ENCODE measurements at regions not wholly inside any gene's neighbourhood (a gene's known extent, or its start where the extent isn't known, plus 50 kb on each side); places are given as distances from the start of the nearest gene placed in this dataset.

GRCh38 chr9:17859987-17860386, 281.1 kb downstream of the SH3GL2 start:
- intact Hi-C loops (cut with micrococcal nuclease; ENCODE audit: unreplicated experiment): no loop called here
- Mint-ChIP-seq H3K27me3 (ENCODE audit: insufficient read depth, unreplicated experiment) (peaks cover 12% of the 10 kb centered on the region), H3K4me3 (ENCODE audit: unreplicated experiment) (no peak overlapping the region), H3K9me3 (ENCODE audit: unreplicated experiment) (no peaks in the 10 kb centered on the region), H3K36me3 (ENCODE audit: insufficient read depth, unreplicated experiment) (no peaks in the 10 kb centered on the region), H3K4me1 (ENCODE audit: low read depth, unreplicated experiment) (no peaks in the 10 kb centered on the region), H3K27ac (ENCODE audit: unreplicated experiment) (no peak overlapping the region)
- BruUV-seq (replicated peaks): no TSS peak
- no peaks in the 10 kb centered on the region for H3K9me3 ChIP-seq
- ChIA-PET POLR2A (no interaction called here), CTCF (no interaction called here)
- no peak overlapping the region for H3K4me3 ChIP-seq (ENCODE audit: low read depth, low read length)
- DNase-seq: no peak
- no peak for TF ChIP-seq CTCF (IDR thresholded peaks at IDR 0.05; ENCODE audit: insufficient read depth in 1 of 2, low read depth in 1 of 2, low read length in 1 of 2, severe bottlenecking in 1 of 2, unreplicated experiment in 1 of 2)
- H3K4me1 ChIP-seq: no peaks in the 10 kb centered on the region
- H3K36me3 ChIP-seq (ENCODE audit: control insufficient read depth, insufficient read depth, low read length): no peaks in the 10 kb centered on the region
- no peaks in the 10 kb centered on the region for H3K27me3 ChIP-seq (replicated peaks; ENCODE audit: control insufficient read depth, insufficient read depth, low read length)

GRCh38 chr9:17862101-17862500, 283.2 kb downstream of the SH3GL2 start:
- no peak overlapping the region for H3K4me3 Mint-ChIP-seq (ENCODE audit: unreplicated experiment)
- DNase-seq: no peak
- ChIA-PET POLR2A (no interaction called here), CTCF (no interaction called here)
- intact Hi-C loops (cut with micrococcal nuclease; ENCODE audit: unreplicated experiment): no loop called here
- H3K27me3 Mint-ChIP-seq (ENCODE audit: insufficient read depth, unreplicated experiment): peaks cover 2% of the 10 kb centered on the region
- H3K4me1 Mint-ChIP-seq (ENCODE audit: low read depth, unreplicated experiment): no peaks in the 10 kb centered on the region
- H3K27ac Mint-ChIP-seq (ENCODE audit: unreplicated experiment): no peak overlapping the region
- Histone ChIP-seq H3K36me3 (ENCODE audit: control insufficient read depth, insufficient read depth, low read length) (no peaks in the 10 kb centered on the region), H3K9me3 (no peaks in the 10 kb centered on the region), H3K4me1 (no peaks in the 10 kb centered on the region), H3K4me3 (ENCODE audit: low read depth, low read length) (no peak overlapping the region), H3K27me3 (replicated peaks; ENCODE audit: control insufficient read depth, insufficient read depth, low read length) (no peaks in the 10 kb centered on the region)
- no TSS peak for BruUV-seq (replicated peaks)
- no peaks in the 10 kb centered on the region for H3K36me3 Mint-ChIP-seq (ENCODE audit: insufficient read depth, unreplicated experiment)
- no peak for TF ChIP-seq CTCF (IDR thresholded peaks at IDR 0.05; ENCODE audit: insufficient read depth in 1 of 2, low read depth in 1 of 2, low read length in 1 of 2, severe bottlenecking in 1 of 2, unreplicated experiment in 1 of 2)
- H3K9me3 Mint-ChIP-seq (ENCODE audit: unreplicated experiment): no peaks in the 10 kb centered on the region

GRCh38 chr9:17862629-17863028, 283.8 kb downstream of the SH3GL2 start:
- Histone ChIP-seq H3K4me1 (no peaks in the 10 kb centered on the region), H3K36me3 (ENCODE audit: control insufficient read depth, insufficient read depth, low read length) (no peaks in the 10 kb centered on the region), H3K27me3 (replicated peaks; ENCODE audit: control insufficient read depth, insufficient read depth, low read length) (no peaks in the 10 kb centered on the region), H3K9me3 (no peaks in the 10 kb centered on the region), H3K4me3 (ENCODE audit: low read depth, low read length) (no peak overlapping the region)
- no peak overlapping the region for H3K4me3 Mint-ChIP-seq (ENCODE audit: unreplicated experiment)
- TF ChIP-seq CTCF (IDR thresholded peaks at IDR 0.05; ENCODE audit: insufficient read depth in 1 of 2, low read depth in 1 of 2, low read length in 1 of 2, severe bottlenecking in 1 of 2, unreplicated experiment in 1 of 2): no peak
- H3K4me1 Mint-ChIP-seq (ENCODE audit: low read depth, unreplicated experiment): no peaks in the 10 kb centered on the region
- H3K36me3 Mint-ChIP-seq (ENCODE audit: insufficient read depth, unreplicated experiment): no peaks in the 10 kb centered on the region
- DNase-seq: no peak
- intact Hi-C loops (cut with micrococcal nuclease; ENCODE audit: unreplicated experiment): no loop called here
- ChIA-PET POLR2A (no interaction called here), CTCF (no interaction called here)
- no TSS peak for BruUV-seq (replicated peaks)
- H3K9me3 Mint-ChIP-seq (ENCODE audit: unreplicated experiment): no peaks in the 10 kb centered on the region
- peaks cover 2% of the 10 kb centered on the region for H3K27me3 Mint-ChIP-seq (ENCODE audit: insufficient read depth, unreplicated experiment)
- H3K27ac Mint-ChIP-seq (ENCODE audit: unreplicated experiment): no peak overlapping the region
